ENCODE measurements at regions not wholly inside any gene's neighbourhood (a gene's known extent, or its start where the extent isn't known, plus 50 kb on each side); places are given as distances from the start of the nearest gene placed in this dataset.

DNA sequence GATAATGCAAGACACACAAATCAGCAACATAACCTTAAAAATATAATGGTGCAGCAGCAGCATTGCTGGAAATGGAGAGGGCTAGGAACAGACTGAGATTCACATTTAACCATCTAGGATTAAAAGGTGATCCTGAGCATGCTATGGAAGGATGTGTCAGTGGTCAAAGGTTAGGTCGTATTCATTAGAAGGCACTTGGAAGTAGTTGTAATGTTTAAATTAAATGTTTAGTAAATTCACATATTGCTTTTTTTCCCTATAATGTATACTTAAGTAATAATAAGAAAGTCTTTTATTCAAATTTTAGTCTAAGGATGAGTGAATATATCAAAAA, 368.6 kb upstream of the PDE3A start:
- no peak overlapping the region for H3K27ac Mint-ChIP-seq
- H3K9me3 Mint-ChIP-seq, result no peaks in the 10 kb centered on the region

DNA sequence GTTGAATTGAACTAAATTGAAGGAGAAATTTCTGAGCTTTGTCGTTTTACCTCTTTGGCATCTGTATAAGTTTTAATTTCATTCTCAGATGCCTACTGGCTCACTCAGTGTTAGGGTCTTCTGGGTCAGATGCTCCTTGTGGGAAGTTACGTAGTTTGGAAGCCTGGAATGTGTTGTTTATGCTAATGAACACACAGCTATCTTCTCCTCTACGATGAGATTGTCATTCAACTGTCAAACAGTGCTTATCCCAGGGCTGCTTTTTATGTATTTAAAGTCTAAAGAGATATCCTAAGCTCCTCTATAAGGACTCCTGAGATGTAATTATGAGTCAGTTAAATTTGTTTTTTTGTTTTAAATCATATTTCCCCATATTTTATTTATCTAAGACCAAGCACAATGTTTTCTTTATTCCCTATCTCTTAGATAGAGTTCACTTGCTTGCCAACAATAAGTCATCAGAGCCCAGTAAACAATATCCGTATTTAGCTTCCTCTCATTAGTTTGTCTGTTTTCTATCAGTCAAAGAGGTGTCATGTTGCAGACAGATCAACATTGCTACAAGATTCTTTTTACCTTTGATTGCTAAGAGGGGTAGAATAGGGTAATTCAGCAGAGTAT, 368.0 kb upstream of the PDE3A start:
- DNase-seq, result no peak
- Histone ChIP-seq H3K9me3 (replicated peaks in 1 of 2; ENCODE audit: control insufficient read depth in 1 of 2, insufficient read depth in 1 of 2, low read length in 2 of 2) (no peaks in the 10 kb centered on the region), H3K4me1 (ENCODE audit: control insufficient read depth in 1 of 2, insufficient read depth in 2 of 2, low read length in 2 of 2) (no peaks in the 10 kb centered on the region), H3K36me3 (replicated peaks in 1 of 2; ENCODE audit: control insufficient read depth in 1 of 2, insufficient read depth in 2 of 2, low read length in 2 of 2) (no peaks in the 10 kb centered on the region), H3K27me3 (ENCODE audit: control insufficient read depth in 2 of 2, insufficient read depth in 2 of 2, low read length in 2 of 2) (no peaks in the 10 kb centered on the region), H4K20me1 (ENCODE audit: insufficient read depth, low read length) (no peaks in the 10 kb centered on the region), H2AFZ (ENCODE audit: insufficient read depth, low read depth, low read length, poor library complexity, severe bottlenecking) (no peak overlapping the region), H3K27ac (ENCODE audit: low read depth in 1 of 2, low read length in 2 of 2) (no peak overlapping the region), H3K79me2 (ENCODE audit: insufficient read depth, low read length) (no peaks in the 10 kb centered on the region), H3K4me2 (replicated peaks; ENCODE audit: extremely low read depth, low read length, poor library complexity, severe bottlenecking) (no peak overlapping the region), H3K9ac (ENCODE audit: insufficient read depth, low read length, poor library complexity, severe bottlenecking) (no peak overlapping the region), H3K4me3 (replicated peaks in 1 of 3; ENCODE audit: low read depth in 2 of 3, low read length in 3 of 3) (no peak overlapping the region)
- TF ChIP-seq, protein P1, sequence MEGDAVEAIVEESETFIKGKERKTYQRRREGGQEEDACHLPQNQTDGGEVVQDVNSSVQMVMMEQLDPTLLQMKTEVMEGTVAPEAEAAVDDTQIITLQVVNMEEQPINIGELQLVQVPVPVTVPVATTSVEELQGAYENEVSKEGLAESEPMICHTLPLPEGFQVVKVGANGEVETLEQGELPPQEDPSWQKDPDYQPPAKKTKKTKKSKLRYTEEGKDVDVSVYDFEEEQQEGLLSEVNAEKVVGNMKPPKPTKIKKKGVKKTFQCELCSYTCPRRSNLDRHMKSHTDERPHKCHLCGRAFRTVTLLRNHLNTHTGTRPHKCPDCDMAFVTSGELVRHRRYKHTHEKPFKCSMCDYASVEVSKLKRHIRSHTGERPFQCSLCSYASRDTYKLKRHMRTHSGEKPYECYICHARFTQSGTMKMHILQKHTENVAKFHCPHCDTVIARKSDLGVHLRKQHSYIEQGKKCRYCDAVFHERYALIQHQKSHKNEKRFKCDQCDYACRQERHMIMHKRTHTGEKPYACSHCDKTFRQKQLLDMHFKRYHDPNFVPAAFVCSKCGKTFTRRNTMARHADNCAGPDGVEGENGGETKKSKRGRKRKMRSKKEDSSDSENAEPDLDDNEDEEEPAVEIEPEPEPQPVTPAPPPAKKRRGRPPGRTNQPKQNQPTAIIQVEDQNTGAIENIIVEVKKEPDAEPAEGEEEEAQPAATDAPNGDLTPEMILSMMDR (IDR thresholded peaks at IDR 0.05), result no peak
- intact Hi-C loops (cut with micrococcal nuclease), result no loop called here
- Mint-ChIP-seq H3K4me3 (no peak overlapping the region), H3K9me3 (no peaks in the 10 kb centered on the region), H3K27me3 (ENCODE audit: low read depth in 3 of 3) (peaks cover 0 to 1% (median 0%) of the 10 kb centered on the region in 3 donors), H3K27ac (no peak overlapping the region), H3K36me3 (no peaks in the 10 kb centered on the region), H3K4me1 (no peaks in the 10 kb centered on the region)
- WGBS (ENCODE audit: insufficient coverage), result no CpG with 5 or more reads among the region's 4 CpGs

More for the DNA sequence above, 368.6 kb upstream of the PDE3A start:
- no peaks in the 10 kb centered on the region for H4K20me1 ChIP-seq (ENCODE audit: insufficient read depth, low read length)
- no peak overlapping the region for H3K27ac ChIP-seq (ENCODE audit: low read depth in 1 of 2, low read length in 2 of 2)
- WGBS (ENCODE audit: insufficient coverage), result no CpG with 5 or more reads among the region's 1 CpG
- H3K9me3 ChIP-seq (replicated peaks in 1 of 2; ENCODE audit: control insufficient read depth in 1 of 2, insufficient read depth in 1 of 2, low read length in 2 of 2), result no peaks in the 10 kb centered on the region
- H3K36me3 Mint-ChIP-seq, result no peaks in the 10 kb centered on the region
- no peak overlapping the region for H2AFZ ChIP-seq (ENCODE audit: insufficient read depth, low read depth, low read length, poor library complexity, severe bottlenecking)
- intact Hi-C loops (cut with micrococcal nuclease), result no loop called here
- H3K36me3 ChIP-seq (replicated peaks in 1 of 2; ENCODE audit: control insufficient read depth in 1 of 2, insufficient read depth in 2 of 2, low read length in 2 of 2), result no peaks in the 10 kb centered on the region
- H3K4me2 ChIP-seq (replicated peaks; ENCODE audit: extremely low read depth, low read length, poor library complexity, severe bottlenecking), result no peak overlapping the region
- TF ChIP-seq, protein P1 (IDR thresholded peaks at IDR 0.05), result no peak
- H3K79me2 ChIP-seq (ENCODE audit: insufficient read depth, low read length), result no peaks in the 10 kb centered on the region
- no peak overlapping the region for H3K4me3 Mint-ChIP-seq
- no peak overlapping the region for H3K4me3 ChIP-seq (replicated peaks in 1 of 3; ENCODE audit: low read depth in 2 of 3, low read length in 3 of 3)
- no peaks in the 10 kb centered on the region for H3K27me3 ChIP-seq (ENCODE audit: control insufficient read depth in 2 of 2, insufficient read depth in 2 of 2, low read length in 2 of 2)
- H3K4me1 Mint-ChIP-seq, result no peaks in the 10 kb centered on the region
- no peak overlapping the region for H3K9ac ChIP-seq (ENCODE audit: insufficient read depth, low read length, poor library complexity, severe bottlenecking)
- H3K4me1 ChIP-seq (ENCODE audit: control insufficient read depth in 1 of 2, insufficient read depth in 2 of 2, low read length in 2 of 2), result no peaks in the 10 kb centered on the region
- no peak for DNase-seq
- peaks cover 0 to 1% (median 0%) of the 10 kb centered on the region in 3 donors for H3K27me3 Mint-ChIP-seq (ENCODE audit: low read depth in 3 of 3)
